GM18508 (cell line): ENCODE measurements at regions not wholly inside any gene's neighbourhood (a gene's known extent, or its start where the extent isn't known, plus 50 kb on each side); places are given as distances from the start of the nearest gene placed in this dataset.

Experiments used
- ATAC-seq: cut with Tn5 transposase; IDR thresholded peaks from one replicate; pipeline ENCODE4 v1.9.1; 2021; ENCODE audit warnings: moderate number of reproducible peaks; ENCODE audit not compliant: insufficient read depth, unreplicated experiment

DNA sequence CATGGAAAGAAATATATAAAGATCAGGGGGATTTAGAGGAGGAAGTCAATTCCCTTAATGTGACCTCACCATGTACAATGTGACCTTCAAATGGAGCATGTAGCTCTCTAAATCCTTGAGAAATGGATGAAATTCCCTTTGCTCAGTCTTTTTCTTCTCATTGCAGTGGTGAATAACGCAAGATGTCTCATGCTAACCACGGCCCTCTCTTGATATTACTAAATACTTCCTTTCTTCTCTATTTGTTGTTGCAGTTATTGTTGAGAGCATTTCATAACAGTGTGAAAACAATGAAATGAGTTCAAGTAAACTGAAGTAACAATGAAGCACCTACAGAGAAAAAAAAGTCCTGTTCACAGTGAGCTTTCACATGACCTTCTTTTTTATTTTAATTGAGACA lies 55.6 kb downstream of the ZNF281 start:
- ATAC-seq, result no peak

DNA sequence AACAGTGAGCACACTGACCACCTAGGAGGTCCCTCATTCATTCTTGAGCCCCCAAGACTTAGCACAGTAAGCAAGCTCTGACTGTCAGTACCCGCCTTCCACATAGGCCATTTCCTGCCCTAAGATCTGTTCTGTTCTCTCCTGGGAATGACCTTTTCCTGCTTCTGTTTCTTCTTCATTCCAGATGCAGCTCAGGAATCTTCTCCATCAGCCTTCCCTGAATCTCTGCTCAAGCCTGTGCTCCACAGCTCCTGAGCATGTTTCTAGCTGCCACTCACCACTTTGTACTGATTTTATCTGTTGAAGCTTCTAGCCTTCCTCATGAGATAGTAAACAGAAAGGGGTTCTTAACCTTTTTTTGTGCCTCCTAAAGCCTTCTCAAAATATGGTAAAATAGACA lies 56.6 kb downstream of the ZNF281 start:
- no peak for ATAC-seq

- no peak for ATAC-seq
Observed at GRCh38 chr1:200351826-200352549, 57.8 kb downstream of the ZNF281 start.

DNA sequence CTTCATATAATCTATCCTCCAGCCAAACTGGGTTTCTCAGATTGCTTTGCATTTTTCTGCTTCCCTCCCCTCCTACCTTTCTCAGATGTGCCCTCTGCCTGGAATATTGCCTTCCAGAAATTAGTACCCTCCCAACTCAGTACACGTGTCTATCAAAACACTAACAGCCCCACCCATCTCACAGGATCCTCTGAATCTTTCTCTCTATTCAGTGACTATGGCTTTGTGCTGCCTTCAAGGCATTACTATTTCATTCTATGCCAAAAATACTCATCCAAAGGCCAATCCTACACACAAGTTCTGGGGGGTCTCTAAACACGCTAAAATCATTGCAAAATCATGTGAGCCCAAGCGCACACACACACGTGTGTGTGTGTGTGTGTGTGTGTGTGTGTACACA lies 58.4 kb downstream of the ZNF281 start:
- ATAC-seq, result no peak

DNA sequence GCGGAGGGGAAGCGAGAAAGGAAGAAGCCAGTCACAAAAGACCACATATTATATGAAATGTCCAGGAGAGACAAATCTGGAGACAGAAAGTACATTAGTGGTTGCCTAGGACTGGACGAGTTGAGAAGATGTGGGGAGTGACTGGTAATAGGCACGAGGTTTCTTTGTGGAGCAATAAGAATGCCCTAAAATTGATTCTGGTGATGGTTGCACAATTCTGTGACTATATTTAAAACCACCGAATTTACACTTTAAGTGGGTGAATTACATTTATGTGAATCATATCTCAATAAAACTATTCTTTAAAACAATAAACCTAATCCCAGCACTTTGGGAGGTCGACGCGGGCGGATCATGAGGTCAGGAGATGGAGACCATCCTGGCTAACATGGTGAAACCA lies 63.1 kb downstream of the ZNF281 start:
- no peak for ATAC-seq

DNA sequence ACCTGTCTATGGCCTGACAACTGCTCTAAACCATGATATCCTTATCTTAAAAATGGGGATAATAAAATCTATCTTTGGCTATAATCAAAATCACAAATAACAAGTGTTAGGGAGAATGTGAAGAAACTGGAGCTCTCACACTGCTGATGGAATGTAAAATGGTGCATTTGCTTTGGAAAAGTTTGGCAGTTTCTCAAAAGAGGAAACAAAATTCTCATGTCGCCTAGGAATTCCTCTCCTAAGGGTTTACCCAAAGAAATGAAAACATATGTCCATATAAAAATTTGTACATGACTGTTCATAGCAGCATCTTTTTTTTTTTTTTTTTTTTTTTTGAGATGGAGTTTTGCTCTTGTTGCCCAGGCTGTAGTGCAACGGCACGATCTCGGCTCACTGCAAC lies 64.3 kb downstream of the ZNF281 start:
- no peak for ATAC-seq

GRCh38 chr1:200343874-200344273 lies 66.0 kb downstream of the ZNF281 start:
- ATAC-seq, result no peak

DNA sequence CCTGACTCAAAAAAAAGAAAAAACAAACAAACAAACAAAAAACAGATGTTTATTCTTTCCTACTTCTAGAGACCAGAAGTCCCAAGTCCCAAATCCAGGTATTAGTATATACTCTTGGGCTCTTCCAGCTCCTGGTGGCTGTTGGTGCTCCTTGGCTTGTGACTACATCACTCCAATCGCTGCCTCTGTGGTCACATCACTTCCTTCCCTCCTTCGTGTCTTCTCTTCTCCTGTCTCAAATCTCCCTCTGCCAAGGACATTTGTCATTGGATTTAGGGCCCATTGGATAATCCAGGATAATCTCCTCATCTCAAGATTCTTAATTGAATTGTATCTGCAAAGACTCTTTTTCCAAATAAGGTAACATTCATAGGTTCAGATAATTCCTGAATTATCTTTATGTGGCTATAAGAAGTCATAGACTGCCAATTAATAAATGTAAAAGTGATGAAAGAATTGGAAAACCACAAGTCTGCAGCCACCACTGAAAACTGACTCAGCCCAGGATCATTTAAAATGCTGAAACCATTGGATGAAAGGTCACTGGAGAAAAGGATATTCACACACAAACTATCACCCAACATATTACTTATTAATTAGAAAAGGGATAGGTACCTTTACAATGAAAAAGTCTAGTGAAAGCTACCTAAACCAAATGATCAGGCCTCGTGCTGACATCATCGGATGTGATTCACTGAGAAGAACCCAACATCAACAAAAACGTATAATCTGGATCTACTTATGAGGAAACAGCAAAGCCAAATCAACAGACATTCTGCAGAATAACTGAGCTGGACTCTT lies 67.1 kb downstream of the ZNF281 start:
- no peak for ATAC-seq

DNA sequence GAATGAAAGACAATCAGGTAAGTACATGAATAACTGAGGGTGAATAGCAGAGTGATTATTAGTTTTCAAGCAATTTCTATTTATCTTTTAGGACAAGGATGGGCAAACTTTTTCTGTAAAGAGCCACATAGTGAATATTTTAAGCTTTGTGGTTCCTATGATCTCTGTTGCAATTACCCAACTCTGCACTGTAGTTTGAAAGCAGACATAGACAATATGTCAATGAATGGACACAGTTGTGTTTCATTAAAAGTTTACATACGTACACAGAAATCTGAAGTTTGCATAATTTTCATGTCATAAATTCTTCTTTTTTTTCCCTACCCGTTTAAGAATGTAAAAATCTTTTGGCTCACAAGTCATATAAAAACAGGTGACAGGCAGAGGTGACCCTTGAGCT lies 71.4 kb downstream of the ZNF281 start:
- no peak for ATAC-seq

- ATAC-seq, result no peak
Observed at GRCh38 chr1:200337831-200338230, 72.0 kb downstream of the ZNF281 start.

- no peak for ATAC-seq
Observed at GRCh38 chr1:200337410-200337809, 72.4 kb downstream of the ZNF281 start.

- no peak for ATAC-seq
Observed at GRCh38 chr1:200336901-200337391, 72.9 kb downstream of the ZNF281 start.

GRCh38 chr1:200336101-200336845 lies 73.6 kb downstream of the ZNF281 start:
- ATAC-seq, result no peak

DNA sequence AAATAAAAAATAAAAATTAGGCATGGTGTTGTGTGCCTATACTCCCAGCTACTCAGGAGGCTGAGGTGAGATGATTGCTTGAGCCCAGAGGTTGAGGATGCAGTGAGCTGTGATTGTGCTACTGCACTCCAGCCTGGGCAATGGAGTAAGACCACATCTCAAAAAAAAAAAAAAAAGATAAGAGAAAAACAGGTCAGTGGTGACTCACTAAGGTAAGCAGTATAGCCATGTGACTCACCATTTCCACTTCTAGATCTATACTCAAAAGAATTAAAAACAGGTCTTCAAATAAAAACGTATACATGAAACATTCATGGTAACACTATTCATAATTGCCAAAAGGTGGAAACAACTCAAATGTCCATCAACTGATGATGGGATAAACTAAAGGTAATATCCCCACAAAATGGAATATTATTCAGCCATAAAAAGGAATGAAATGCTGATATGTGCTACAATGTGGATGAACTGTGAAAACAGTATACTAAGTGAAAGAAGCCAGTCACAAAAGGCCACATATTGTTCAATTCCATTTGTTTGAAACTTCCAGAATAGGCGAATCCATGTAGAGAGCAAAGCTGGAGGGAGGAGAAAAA lies 75.1 kb downstream of the ZNF281 start:
- no peak for ATAC-seq

- ATAC-seq, result no peak
Observed at GRCh38 chr1:200333329-200333728, 76.5 kb downstream of the ZNF281 start.

DNA sequence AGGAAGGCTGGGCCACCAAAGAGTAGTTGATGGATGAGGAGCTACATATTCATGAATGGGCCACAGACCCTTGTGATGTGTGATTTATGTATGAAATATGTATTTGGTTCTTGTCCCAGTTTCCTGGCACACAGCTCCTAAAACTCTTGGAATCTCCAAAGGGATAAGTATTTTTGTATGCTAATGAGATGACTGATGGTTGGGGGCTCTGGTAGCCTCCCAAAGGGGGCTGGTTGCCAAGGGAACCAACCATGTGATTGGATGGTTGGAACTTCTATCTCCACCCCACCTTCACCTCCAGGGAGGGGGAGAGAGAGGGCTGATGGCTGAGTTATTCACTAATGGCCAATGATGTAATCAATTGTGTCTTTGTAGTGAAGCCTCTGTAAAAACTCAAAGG lies 77.1 kb downstream of the ZNF281 start:
- ATAC-seq, result no peak

GRCh38 chr1:200330741-200331428 lies 79.0 kb downstream of the ZNF281 start:
- no peak for ATAC-seq

- no peak for ATAC-seq
Observed at GRCh38 chr1:200329208-200329882, 80.5 kb downstream of the ZNF281 start.

GRCh38 chr1:200328379-200328778 lies 81.5 kb downstream of the ZNF281 start:
- no peak for ATAC-seq
